ENCODE measurements at regions not wholly inside any gene's neighbourhood (a gene's known extent, or its start where the extent isn't known, plus 50 kb on each side); places are given as distances from the start of the nearest gene placed in this dataset.

GRCh38 chr16:80442779-80443178 is 98.0 kb upstream of the DYNLRB2 start:
- TF ChIP-seq POLR2A (IDR thresholded peaks at IDR 0.05) (no peak), POLR2AphosphoS5 (IDR thresholded peaks at IDR 0.05) (no peak), CTCF (IDR thresholded peaks at IDR 0.05) (no peak)
